Gastrocnemius medialis (tissue), 4 donors: ENCODE measurements at regions not wholly inside any gene's neighbourhood (a gene's known extent, or its start where the extent isn't known, plus 50 kb on each side); places are given as distances from the start of the nearest gene placed in this dataset.

Experiments
- CTCF ChIP-seq, 5 experiments: fragments of 450-650 bp in 3 of 5; fragments of 200-600 bp in 2 of 5; sonication (generic) in 2 of 5; IDR thresholded peaks in 4 of 5; conservative IDR thresholded peaks in 1 of 5; 1 replicate in 4 of 5; 2 replicates in 1 of 5; pipeline ENCODE4 v1.5.1; 2016 to 2019; ENCODE audit warnings: antibody characterized with exemption in 5 of 5, mild to moderate bottlenecking in 3 of 5, moderate library complexity in 3 of 5
- POLR2A ChIP-seq, 2 donors: fragments of 450-650 bp; IDR thresholded peaks; one replicate each; pipeline ENCODE4 v1.6.1; 2017; ENCODE audit warnings: antibody characterized with exemption in 2 of 2, mild to moderate bottlenecking in 2 of 2, moderate library complexity in 2 of 2

- TF ChIP-seq CTCF (IDR thresholded peaks at IDR 0.05 in 4 of 5, conservative IDR thresholded peaks at IDR 0.05 in 1 of 5): no peak
- no peak for TF ChIP-seq POLR2A (IDR thresholded peaks at IDR 0.05)
Measured at GRCh38 chr9:94464790-94465189, 90.1 kb upstream of the PCAT7 start.
